HG02852 (cell line): ENCODE measurements at regions not wholly inside any gene's neighbourhood (a gene's known extent, or its start where the extent isn't known, plus 50 kb on each side); places are given as distances from the start of the nearest gene placed in this dataset.
A peak's percentile ranks its signal among the peaks of the same experiment; 100 is the strongest.

Experiments used
- ATAC-seq: cut with Tn5 transposase; IDR thresholded peaks from one replicate; pipeline ENCODE4 v1.9.1; 2021; ENCODE audit warnings: mild to moderate bottlenecking, moderate library complexity; ENCODE audit not compliant: unreplicated experiment

DNA sequence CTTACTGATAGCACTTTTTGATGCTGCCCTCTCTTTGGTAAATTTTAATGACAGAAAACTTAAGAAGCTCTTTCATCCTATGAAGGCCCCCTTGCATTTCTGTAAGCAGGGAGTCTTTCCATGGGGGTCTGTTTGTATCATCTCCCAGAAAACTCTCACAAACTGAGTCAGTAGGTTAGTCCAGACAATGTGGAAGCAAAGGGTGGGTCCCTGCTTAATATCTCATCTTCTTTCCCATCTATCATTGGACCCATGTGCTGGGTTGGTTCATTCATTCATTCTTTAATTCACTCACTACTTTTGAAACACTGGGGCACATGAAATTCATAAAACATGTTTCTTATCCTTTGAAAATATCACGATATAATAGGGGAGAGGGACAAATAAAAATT, 164.3 kb downstream of the NTMT2 start:
- no peak for ATAC-seq

DNA sequence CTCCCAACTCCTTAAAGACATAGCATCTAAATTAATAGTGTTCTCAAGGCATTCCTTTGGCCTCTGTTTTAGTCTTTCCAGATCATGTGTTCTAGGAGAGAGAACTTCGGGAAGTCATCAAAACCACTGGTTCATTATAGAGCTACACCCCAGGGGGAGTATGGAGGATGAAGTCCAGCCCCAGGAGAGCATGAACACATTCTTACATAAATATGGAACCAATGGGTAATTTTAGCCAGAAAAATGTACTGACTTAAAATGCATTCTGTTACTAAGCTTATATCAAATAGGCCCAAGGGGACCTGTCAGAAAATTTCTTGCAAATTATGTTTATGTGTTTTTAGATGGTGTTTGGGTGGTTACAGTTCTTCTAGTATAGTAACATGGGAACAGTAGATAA, 165.2 kb downstream of the NTMT2 start:
- ATAC-seq: no peak

DNA sequence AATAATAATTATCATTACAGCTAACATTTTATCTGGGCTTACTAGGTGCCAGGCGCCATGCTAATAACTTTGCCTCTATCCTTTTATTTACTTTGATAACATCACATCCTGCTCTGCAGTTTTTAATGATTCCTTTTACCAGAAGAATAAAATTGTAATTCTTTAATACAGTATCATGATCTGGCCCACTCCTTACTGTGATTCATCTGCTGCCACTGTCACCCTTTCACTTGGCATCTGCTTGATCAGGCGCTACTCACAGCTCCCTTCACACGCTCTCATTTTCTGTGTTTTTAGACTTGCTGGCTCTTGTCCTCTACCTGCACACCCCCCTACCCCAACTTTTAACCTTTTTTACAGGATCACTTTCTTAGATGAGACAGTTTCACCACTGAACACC, 167.5 kb downstream of the NTMT2 start:
- ATAC-seq: no peak

DNA sequence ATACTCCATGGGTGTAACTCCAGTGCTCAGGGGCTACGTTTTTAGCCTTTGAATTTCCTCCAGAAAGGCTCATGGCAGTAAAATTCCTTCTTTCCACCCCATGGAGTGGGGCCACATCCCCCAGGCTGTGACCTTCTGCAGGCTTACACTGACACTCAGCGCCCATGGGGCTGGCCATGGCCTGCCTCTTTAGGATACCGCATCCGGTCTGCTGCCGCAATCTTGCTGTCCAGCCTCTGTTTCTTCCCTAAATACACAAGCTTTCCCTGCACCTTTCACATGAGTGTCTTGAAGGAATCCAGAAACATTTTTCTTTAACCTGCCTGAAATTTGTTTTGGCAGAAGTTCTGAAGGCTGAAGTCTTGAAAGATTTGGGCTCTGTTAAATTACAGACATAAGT, 170.5 kb downstream of the NTMT2 start:
- no peak for ATAC-seq

DNA sequence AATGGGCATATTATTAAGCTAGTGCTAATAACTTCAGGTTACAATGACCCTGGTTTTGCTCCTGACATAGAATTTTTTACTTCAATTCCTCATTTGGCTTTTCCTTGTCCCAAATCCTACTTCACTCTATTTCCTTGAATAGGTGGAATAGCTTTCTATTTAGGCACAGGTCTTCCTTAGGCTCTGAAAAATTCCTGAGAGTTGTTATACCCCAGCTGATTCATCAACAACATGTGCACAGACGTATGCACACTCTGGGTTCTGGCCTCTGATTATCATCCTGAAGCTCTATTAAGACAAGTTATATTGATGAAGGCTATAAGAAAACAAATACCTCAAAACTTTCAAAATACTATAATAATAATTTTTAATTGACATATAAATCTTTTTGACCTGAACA, 172.4 kb downstream of the NTMT2 start:
- ATAC-seq: no peak

DNA sequence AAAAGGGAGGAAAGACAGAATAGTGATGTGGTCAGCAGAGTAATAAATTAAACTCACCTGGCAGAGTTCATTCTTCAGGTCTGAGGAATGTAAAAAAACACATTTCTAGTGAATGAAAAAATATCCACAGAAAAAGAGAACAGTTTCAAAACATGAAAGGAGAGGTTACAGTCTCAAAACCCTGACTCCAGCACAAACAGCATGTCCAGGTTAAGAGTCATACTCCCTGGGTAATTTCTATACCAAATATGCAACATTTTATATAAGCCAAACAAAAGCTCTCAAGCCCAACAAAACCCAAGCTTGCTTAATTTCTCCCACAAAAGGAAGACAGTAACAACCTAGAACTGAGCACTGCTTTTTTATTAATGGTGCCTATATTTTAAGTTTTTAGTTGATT, 173.0 kb downstream of the NTMT2 start:
- ATAC-seq: no peak

DNA sequence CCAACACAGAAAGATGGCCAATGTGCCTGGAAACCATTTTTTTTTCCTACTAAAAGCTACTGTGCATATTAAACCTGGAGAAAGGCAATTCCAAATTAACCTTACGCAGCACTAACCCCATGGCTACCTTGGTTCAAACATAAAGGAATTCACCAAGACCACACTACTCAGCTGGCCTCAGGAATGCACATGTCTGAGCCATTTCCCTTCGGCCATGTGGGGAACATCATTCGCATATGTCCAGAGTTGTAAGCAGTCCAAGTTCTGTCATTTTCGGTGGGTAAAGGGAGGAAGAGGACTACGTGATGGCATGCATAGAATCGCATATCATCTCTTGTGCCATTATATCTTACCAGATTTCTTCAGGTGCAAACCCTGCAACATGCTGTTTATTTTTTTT, 175.4 kb downstream of the NTMT2 start:
- ATAC-seq: no peak

DNA sequence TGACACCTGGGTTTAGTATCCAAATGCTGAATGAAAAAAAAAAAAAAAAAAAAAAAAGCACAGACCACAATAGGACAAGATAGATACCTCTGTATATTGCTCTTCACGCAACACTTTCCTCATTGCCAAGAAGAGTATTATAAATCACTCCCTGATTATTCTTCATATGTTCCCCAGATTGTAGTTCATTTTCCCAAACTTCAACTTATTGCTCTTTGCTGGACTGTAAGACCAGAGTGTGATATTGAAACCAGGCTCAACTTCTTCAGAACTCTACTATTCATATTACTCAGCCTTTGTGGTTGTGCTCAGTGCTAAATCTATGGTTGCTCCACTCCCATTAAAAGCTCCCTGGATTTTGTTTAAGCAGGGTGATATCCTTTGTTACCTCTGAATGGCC, 180.4 kb downstream of the NTMT2 start:
- no peak for ATAC-seq

DNA sequence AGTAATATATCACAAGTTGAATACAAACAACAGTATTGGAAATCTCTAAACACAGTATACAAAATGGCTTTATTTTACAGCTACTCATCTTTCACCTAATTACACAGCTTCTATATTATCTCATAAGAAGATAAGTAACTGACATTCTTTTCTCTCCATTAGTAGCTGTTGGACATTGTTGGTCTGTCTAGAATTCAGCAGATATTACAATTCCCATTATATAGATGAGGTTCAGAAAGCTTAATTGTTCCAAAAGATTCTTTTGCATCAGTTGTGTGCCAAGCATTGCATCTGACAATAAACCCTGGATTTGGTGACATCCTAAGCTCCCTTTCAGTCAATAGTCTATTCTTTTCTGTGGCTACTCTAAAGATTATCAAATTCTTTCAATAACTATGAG, 187.0 kb downstream of the NTMT2 start:
- no peak for ATAC-seq

DNA sequence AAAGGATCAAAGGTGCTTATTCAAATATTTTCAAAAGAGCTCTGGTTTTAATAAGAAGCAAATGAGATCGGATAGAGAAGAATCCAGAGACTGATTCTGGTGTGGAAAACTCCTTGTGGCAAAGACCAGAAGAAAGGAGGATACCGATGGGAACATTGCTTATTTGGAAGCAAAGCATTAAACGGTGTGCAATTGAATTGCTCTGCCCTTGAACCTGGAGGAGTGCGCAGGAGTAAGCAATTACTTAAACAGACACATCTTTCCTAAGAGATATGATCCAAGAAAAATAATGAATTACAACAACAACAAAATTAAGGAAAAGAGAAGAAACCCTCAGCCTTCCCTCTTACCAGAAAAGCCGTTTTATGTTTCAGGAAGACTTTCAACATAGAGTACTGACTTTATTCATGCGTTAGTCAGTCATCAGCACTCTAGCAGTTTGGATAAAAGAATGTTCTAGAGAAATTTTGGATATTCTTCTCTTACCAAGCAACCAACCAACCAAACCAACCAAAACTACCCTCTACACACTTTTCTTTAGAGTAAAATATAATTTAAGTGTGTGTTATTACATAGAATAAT, 191.7 kb downstream of the NTMT2 start:
- ATAC-seq: no peak

DNA sequence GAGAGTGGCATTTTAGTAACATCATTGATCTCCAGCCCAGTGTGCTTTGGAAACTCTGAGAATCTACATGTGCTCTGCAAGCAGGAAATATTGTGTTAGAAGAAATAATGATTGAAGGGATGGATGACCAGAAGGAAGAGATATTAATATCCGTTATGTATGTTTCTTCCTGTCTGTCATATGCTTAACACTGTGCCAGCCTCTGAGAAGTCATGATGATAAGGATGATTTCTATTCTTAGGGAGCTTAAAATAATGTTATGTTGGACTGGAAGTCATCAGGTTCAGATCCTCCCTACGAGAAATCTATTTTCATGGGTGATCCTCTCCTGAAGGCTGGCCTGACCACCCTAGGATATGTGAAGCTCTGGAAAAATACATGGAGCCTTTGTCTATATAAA, 192.4 kb upstream of the GORAB start:
- no peak for ATAC-seq

DNA sequence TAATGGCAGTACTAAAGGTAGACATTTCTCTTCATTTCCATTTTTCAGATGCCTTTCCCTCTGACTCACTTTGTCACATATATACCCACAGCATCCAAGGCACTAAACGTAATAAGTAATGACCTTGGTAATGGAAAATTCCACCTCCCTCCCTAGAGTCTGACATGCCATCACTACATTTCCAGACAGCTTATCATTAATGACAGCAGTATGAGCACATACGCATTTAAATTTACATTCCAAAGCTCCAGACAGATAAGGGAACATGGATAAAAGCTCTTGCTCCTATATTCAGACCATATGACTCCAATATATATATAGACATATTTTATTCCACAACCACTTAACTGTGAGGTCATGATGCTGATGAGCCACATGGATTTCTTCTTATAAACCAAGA, 191.7 kb upstream of the GORAB start:
- ATAC-seq: no peak

DNA sequence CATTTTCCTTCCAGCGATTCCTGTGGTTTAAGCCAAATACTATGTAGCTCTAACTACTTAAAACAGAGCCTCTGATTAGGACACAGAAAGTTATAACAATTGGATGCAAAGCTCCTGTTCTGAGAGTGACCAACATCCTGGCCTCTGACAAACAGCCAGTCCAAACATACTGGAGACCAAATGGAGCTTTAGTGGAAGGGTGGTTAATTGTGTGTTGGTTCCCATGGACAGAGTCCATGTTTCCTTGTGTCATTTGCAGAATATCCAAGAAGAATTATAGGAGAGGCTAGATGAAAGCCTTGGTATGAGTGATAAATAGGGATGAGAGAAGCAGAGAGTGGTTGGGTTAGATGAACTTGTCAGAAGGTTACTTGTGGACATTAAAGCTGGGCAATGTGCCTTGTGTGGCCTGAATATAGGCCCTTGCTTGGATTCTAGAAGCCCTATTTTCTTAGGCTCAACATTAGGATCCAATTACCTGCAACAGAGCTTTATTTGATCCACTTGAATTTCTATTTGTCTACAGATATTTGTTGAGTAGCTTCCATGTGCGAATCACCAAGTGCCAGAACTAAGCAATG, 180.5 kb upstream of the GORAB start:
- ATAC-seq: no peak

DNA sequence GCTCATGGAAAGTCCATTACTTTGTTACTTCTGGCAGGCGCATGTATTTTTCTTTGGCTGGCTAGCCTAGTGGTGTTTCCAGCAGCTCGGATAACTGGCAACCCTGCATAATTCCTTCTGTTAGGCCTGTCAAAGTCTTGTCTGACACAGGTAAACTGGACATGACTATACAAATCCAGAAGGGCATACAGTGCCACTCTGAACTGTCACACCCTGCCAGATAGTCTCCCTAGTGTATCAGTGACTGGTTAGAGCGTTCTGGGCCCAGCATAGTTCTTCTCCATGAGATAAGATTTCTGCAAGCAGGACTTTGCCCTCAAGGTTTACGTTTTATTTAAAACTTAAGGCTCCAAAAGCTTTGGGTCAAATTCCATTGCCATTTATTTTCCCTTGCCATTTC, 177.7 kb upstream of the GORAB start:
- ATAC-seq: no peak

DNA sequence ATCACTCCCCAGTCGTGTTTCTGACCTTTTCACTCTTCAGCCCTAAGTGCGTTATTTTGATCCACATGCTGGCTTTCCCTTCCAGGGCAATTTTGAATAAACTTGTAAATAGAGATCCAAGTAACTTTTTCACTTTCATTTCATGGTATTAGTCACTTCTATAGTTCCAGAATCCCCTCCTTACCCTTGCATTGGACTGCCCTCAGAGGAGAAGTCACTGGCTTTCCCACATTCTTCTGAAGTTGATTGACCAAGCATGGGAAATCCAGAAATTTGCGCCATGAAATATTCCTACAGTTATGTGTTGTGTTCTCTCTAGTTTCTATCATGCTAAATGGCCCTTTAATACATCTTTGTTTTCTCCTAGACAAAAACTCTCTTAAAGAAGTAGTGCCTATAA, 177.3 kb upstream of the GORAB start:
- ATAC-seq: no peak

DNA sequence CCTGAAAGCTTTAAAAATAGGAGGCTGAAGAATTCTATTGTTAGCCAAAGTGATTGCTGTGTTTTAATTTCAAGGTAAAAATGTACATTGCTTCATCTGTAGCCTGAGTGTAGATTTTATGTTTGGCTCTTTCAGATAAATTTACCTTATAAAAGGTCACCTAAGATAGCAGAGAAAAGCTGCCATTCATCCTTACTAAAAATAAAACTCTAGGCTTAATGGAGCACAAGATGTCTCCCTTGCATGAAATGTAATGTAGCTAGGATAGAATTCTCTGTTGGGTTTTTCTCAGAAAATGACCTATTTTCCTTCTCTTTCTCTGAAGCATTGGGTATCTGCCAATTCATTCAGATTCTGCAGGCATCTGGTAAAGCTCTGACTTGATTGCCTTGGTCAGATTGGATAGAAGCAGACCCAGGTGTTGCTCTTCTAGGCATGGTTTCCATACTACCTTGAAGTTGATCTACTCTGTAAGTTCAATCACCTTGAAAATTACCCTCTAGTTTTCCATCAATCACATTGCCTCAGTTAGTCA, 176.6 kb upstream of the GORAB start:
- ATAC-seq: no peak

DNA sequence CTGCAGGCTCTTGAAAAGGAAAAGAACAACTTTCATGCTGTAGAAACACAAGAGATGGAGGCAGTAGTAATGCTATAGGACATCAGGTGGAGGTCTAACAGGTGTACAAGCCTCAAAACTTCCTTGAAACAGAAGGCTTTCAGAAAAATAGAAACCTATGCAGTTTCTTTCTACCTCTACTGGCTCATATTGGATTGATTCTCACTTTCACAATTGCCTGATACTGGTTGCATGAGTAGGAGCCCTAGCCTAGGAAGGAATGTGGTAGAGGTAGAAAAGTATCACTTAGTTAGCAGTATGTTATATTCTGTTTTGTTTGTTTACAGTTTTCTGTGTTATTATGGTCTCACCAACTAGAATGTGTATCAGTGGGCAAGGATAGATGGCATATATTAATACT, 175.4 kb upstream of the GORAB start:
- ATAC-seq: peak; percentile 67

DNA sequence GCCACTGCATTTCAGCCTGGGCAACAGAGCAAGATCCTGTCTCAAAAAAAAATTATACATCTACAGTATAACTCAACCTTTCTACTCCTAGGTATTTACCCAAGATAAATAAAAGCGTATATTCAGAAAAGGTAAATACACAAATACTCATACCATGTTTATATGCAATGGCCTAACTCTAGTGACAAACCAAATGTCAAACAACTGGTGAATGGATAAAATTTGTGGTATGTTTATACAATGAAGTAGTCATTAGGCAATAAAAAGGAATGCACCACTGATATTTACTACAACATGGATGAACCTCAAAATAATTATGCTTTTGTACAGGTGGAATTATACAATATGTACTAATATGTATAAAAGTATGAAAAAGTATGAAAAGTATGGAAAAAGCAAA, 174.2 kb upstream of the GORAB start:
- ATAC-seq: no peak

DNA sequence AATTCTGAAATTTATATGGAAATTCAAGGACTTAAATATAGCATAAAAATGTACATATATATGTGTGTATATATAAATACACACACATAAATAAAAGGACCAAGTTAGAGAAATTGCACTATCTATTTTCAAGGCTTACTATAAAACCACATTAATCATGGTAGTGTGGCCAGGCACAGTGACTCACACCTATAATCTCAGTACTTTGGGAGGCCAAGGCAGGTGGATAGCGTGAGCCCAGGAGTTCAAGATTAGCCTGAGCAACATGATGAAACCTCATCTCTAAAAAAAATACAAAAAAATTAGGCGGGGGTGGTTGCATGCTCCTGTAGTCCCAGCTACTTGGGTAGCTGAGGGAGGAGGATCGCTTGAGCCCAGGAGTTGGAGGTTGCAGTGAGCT, 171.4 kb upstream of the GORAB start:
- no peak for ATAC-seq

DNA sequence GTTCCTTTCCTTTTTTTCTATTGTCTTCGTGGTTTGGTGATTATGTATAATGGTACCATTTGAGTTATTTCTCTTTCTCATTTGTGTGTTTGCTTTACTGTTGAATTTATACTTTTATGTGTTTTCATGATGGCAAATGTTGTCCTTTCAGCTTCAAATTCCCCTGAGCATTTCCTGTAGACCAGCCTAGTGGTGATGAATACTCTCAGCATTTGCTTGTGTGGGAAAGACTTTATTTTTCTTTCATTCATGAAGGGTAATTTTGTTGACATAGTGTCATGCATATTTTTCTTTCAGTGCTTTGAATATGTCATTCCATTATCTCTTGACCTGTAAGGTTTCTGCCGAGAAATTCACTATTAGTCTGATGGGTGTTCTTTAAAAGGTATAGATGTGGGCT, 166.6 kb upstream of the GORAB start:
- ATAC-seq: no peak

DNA sequence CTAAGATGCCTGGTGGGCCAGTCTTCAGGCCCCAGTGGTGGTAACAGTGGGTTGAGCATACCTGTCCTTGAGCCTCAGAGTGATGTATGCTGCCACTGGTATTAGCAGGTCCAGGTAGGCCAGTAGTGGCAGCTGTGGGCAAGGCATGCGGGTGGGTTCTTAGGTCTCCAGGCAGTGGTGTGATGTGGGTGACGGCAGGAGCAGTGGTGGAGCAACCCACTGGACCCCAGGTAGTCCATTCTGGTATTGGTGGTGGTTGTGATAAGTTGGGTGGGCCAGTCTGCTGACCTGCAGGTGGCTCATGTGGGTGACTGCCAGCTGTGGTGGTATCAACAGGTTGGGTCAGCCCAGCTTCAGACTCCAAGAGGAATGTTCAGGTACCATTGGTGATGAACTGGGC, 165.0 kb upstream of the GORAB start:
- ATAC-seq: no peak

DNA sequence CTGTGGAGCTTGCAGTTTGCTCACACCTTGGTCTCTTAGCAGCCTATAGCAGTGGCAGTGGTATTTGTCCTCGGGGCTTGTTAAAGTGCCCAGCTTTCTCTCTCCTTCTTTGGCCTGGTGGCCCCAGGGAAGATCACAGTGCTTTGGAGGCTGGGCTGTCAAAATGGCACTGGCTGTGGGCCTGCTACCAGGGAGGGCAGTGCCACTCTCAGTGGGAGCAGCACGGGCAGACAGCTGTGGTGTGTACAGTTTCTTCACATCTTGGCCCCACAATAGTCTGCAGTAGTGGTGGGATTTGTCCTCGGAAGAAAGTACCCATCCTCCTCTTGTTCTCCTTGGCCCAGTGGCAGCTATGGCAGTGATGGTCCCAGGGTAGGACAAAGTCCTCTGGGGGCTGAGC, 164.4 kb upstream of the GORAB start:
- ATAC-seq: no peak

DNA sequence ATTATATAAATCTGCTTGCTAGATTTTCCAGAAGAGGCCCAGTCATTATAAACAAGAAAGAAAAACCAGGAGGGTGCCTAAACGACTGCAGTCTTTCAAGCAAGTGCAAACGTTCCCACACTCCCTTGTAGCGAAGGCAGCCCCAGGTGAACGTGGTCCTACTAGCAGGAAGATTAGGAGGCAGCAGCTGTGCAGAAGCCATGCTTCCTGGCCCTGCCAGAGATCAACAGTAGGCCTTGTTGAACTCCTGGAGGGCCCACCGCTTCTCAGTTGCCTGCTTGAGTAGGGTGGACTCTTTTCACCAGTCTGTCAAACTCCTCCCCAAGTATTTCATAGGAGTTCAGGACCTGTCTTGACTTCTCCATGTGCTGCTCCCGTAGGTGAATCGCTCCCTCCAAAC, 163.0 kb upstream of the GORAB start:
- no peak for ATAC-seq
